GM18505 (cell line): ENCODE measurements at regions not wholly inside any gene's neighbourhood (a gene's known extent, or its start where the extent isn't known, plus 50 kb on each side); places are given as distances from the start of the nearest gene placed in this dataset.
"Not testable (repeated sequence)": the region's sequence is repeated elsewhere in the genome, so short reads cannot be mapped to it uniquely, and the experiment has no call there.

Experiments used
- ATAC-seq: cut with Tn5 transposase; IDR thresholded peaks from one replicate; pipeline ENCODE4 v1.9.1; 2021; ENCODE audit not compliant: unreplicated experiment
- POLR2A ChIP-seq: IDR thresholded peaks from 4 replicates; pipeline ENCODE4 v1.6.1; 2011; ENCODE audit warnings: borderline replicate concordance; ENCODE audit not compliant: insufficient read depth, insufficient read length; ENCODE audit errors: extremely low read depth

GRCh38 chr2:175619179-175620045 is 382.7 kb downstream of the LNPK start:
- no peak for TF ChIP-seq POLR2A

GRCh38 chr2:175612280-175612679 is 389.8 kb downstream of the LNPK start:
- TF ChIP-seq POLR2A = no peak
- no peak for ATAC-seq

More at GRCh38 chr2:175619179-175620045, 382.7 kb downstream of the LNPK start:
- ATAC-seq = no peak

GRCh38 chr2:175606010-175606841 is 395.8 kb downstream of the LNPK start:
- no peak for TF ChIP-seq POLR2A
- no peak for ATAC-seq

GRCh38 chr2:175605640-175606009 is 396.4 kb downstream of the LNPK start:
- no peak for ATAC-seq
- TF ChIP-seq POLR2A = no peak

GRCh38 chr2:175601969-175602368 is 400.1 kb downstream of the LNPK start:
- ATAC-seq = no peak
- no peak for TF ChIP-seq POLR2A

GRCh38 chr2:175599966-175600831 is 401.9 kb downstream of the LNPK start:
- ATAC-seq = no peak
- TF ChIP-seq POLR2A = no peak

- ATAC-seq = no peak
- no peak for TF ChIP-seq POLR2A
Observed at GRCh38 chr2:175597286-175597685, 404.8 kb downstream of the LNPK start.

- no peak for ATAC-seq
Observed at GRCh38 chr2:175595139-175595538, 406.9 kb downstream of the LNPK start.

GRCh38 chr2:175593686-175594525 is 408.2 kb downstream of the LNPK start:
- not testable (repeated sequence) for ATAC-seq

More at GRCh38 chr2:175595139-175595538, 406.9 kb downstream of the LNPK start:
- TF ChIP-seq POLR2A = no peak

GRCh38 chr2:175588213-175588612 is 406.7 kb upstream of the ATP5MC3 start:
- ATAC-seq = not testable (repeated sequence)

- no peak for TF ChIP-seq POLR2A
- no peak for ATAC-seq
Observed at GRCh38 chr2:175585496-175585895, 404.0 kb upstream of the ATP5MC3 start.

- no peak for TF ChIP-seq POLR2A
- ATAC-seq = no peak
Observed at GRCh38 chr2:175580652-175581051, 399.1 kb upstream of the ATP5MC3 start.
